Mammary epithelial cell (primary cell): ENCODE measurements at regions not wholly inside any gene's neighbourhood (a gene's known extent, or its start where the extent isn't known, plus 50 kb on each side); places are given as distances from the start of the nearest gene placed in this dataset.

ENCODE experiments used
- CTCF ChIP-seq, 2 donors: IDR thresholded peaks in 1 of 2; conservative IDR thresholded peaks in 1 of 2; 2 replicates each; pipeline ENCODE4 v1.5.1; 2011 to 2012; ENCODE audit warnings: inconsistent platforms in 2 of 2, low read length in 2 of 2, mild to moderate bottlenecking in 2 of 2, control low read depth in 1 of 2, low read depth in 1 of 2; ENCODE audit not compliant: insufficient read depth in 1 of 2; ENCODE audit errors: extremely low read depth in 1 of 2
- EZH2 ChIP-seq: IDR thresholded peaks from 2 replicates; pipeline ENCODE4 v1.6.1; 2012; ENCODE audit warnings: low read length, inconsistent platforms, borderline replicate concordance

GRCh38 chr9:86602715-86603114, 248.5 kb upstream of the TUT7 start:
- TF ChIP-seq CTCF (conservative IDR thresholded peaks at IDR 0.05 in 1 of 2, IDR thresholded peaks at IDR 0.05 in 1 of 2; ENCODE audit: extremely low read depth in 1 of 2, insufficient read depth in 1 of 2, low read depth in 1 of 2, low read length in 2 of 2) (no peak), EZH2 (no peak)
